DND-41 (cell line): ENCODE measurements at regions not wholly inside any gene's neighbourhood (a gene's known extent, or its start where the extent isn't known, plus 50 kb on each side); places are given as distances from the start of the nearest gene placed in this dataset.

Experiments
- ATAC-seq: fragments of 200-7000 bp; cut with Tn5 transposase; 3 replicates; pipeline ENCODE4 v1.9.1; 2021; ENCODE audit warnings: low read depth; ENCODE audit not compliant: insufficient read depth
- DNase-seq: peaks from one replicate; pipeline ENCODE4 v3.0.0-alpha.2; 2020
- H2AFZ ChIP-seq: 2 replicates; pipeline ENCODE4 v1.6.0; 2012; ENCODE audit warnings: low read depth, low read length
- H3K27ac ChIP-seq: 2 replicates; pipeline ENCODE4 v1.5.1; 2012; ENCODE audit warnings: low read length, inconsistent platforms
- H3K27me3 ChIP-seq: fragments of 200-600 bp; sonication (generic); 2 replicates; pipeline ENCODE4 v1.6.0; 2012; ENCODE audit warnings: low read length, mild to moderate bottlenecking, inconsistent platforms; ENCODE audit not compliant: insufficient read depth, poor library complexity
- H3K36me3 ChIP-seq: 2 replicates; pipeline ENCODE4 v1.5.1; 2012; ENCODE audit warnings: low read length, inconsistent platforms; ENCODE audit not compliant: insufficient read depth
- H3K4me1 ChIP-seq: 2 replicates; pipeline ENCODE4 v1.5.1; 2012; ENCODE audit warnings: mild to moderate bottlenecking, low read length; ENCODE audit not compliant: insufficient read depth
- H3K4me2 ChIP-seq: 2 replicates; pipeline ENCODE4 v1.6.0; 2012; ENCODE audit warnings: mild to moderate bottlenecking, moderate library complexity, low read length, inconsistent platforms; ENCODE audit not compliant: insufficient read depth
- H3K4me3 ChIP-seq, 2 experiments: fragments of 200-600 bp in 1 of 2; shearing (Covaris generic) in 1 of 2; 2 replicates each; pipeline ENCODE4 v1.5.1; 2012 to 2016; ENCODE audit warnings: inconsistent platforms in 2 of 2, low read length in 2 of 2, mild to moderate bottlenecking in 2 of 2, low read depth in 1 of 2, moderate library complexity in 1 of 2
- H3K79me2 ChIP-seq: 2 replicates; pipeline ENCODE4 v1.6.0; 2012; ENCODE audit warnings: low read length, inconsistent platforms; ENCODE audit not compliant: insufficient read depth
- H3K9ac ChIP-seq: 2 replicates; pipeline ENCODE4 v1.6.0; 2012; ENCODE audit warnings: low read depth, mild to moderate bottlenecking, inconsistent platforms, low read length, moderate library complexity
- H3K9me3 ChIP-seq: 2 replicates; pipeline ENCODE4 v1.5.1; 2012; ENCODE audit warnings: low read length, moderate library complexity, mild to moderate bottlenecking, inconsistent platforms; ENCODE audit not compliant: insufficient read depth, severe bottlenecking
- H4K20me1 ChIP-seq: 2 replicates; pipeline ENCODE4 v1.6.0; 2012; ENCODE audit warnings: low read length; ENCODE audit not compliant: insufficient read depth
- CTCF ChIP-seq: IDR thresholded peaks from 2 replicates; pipeline ENCODE4 v1.5.1; 2012; ENCODE audit warnings: borderline replicate concordance, low read length, moderate library complexity, mild to moderate bottlenecking; ENCODE audit not compliant: poor library complexity, severe bottlenecking; ENCODE audit errors: extremely low read depth
- EZH2 ChIP-seq: IDR thresholded peaks from 3 replicates; pipeline ENCODE4 v1.6.1; 2012; ENCODE audit warnings: borderline replicate concordance, low read depth, mild to moderate bottlenecking, moderate library complexity, low read length, inconsistent platforms; ENCODE audit not compliant: severe bottlenecking

GRCh38 chr1:243996223-243996622 is 54.9 kb upstream of the ZBTB18 start:
- Histone ChIP-seq H4K20me1 (no peaks in the 10 kb centered on the region), H3K4me1 (peaks cover 1% of the 10 kb centered on the region; the same call in 1 of the 2 replicates), H3K79me2 (no peaks in the 10 kb centered on the region), H3K9me3 (no peaks in the 10 kb centered on the region), H2AFZ (no peak overlapping the region), H3K9ac (no peak overlapping the region), H3K36me3 (no peaks in the 10 kb centered on the region), H3K4me2 (no peak overlapping the region), H3K4me3 (no peak overlapping the region), H3K27ac (no peak overlapping the region), H3K27me3 (no peaks in the 10 kb centered on the region)
- ATAC-seq: no peak
- TF ChIP-seq CTCF (no peak), EZH2 (no peak)
- DNase-seq: no peak

- H3K27me3 ChIP-seq: no peaks in the 10 kb centered on the region
- H3K79me2 ChIP-seq: no peaks in the 10 kb centered on the region
- no peak overlapping the region for H3K27ac ChIP-seq
- no peak overlapping the region for H3K4me2 ChIP-seq
- H4K20me1 ChIP-seq: no peaks in the 10 kb centered on the region
- no peak overlapping the region for H3K4me3 ChIP-seq
- H3K36me3 ChIP-seq: no peaks in the 10 kb centered on the region
- H3K4me1 ChIP-seq: no peaks in the 10 kb centered on the region
- no peak overlapping the region for H3K9ac ChIP-seq
- ATAC-seq (no peak), DNase-seq (no peak)
- TF ChIP-seq EZH2 (no peak), CTCF (no peak)
- no peak overlapping the region for H2AFZ ChIP-seq
- peaks cover 4% of the 10 kb centered on the region for H3K9me3 ChIP-seq
Measured at GRCh38 chr1:243991650-243992049, 59.4 kb upstream of the ZBTB18 start.

GRCh38 chr1:243984788-243985187 is 66.3 kb upstream of the ZBTB18 start:
- Histone ChIP-seq H2AFZ (no peak overlapping the region), H3K9me3 (peaks cover 1% of the 10 kb centered on the region), H3K4me2 (no peak overlapping the region), H3K4me3 (no peak overlapping the region), H4K20me1 (no peaks in the 10 kb centered on the region), H3K79me2 (no peaks in the 10 kb centered on the region), H3K36me3 (no peaks in the 10 kb centered on the region), H3K4me1 (no peaks in the 10 kb centered on the region), H3K27me3 (no peaks in the 10 kb centered on the region), H3K9ac (no peak overlapping the region), H3K27ac (no peak overlapping the region)
- DNase-seq: no peak
- no peak for ATAC-seq
- TF ChIP-seq EZH2 (no peak), CTCF (no peak)
